Astrocyte (in vitro differentiated cells and primary cell): ENCODE measurements at regions not wholly inside any gene's neighbourhood (a gene's known extent, or its start where the extent isn't known, plus 50 kb on each side); places are given as distances from the start of the nearest gene placed in this dataset.

Experiments
- CTCF ChIP-seq: IDR thresholded peaks from 2 replicates; pipeline ENCODE4 v1.5.1; 2011; ENCODE audit warnings: low read depth, mild to moderate bottlenecking, inconsistent platforms, low read length, moderate library complexity; ENCODE audit not compliant: insufficient read depth
- EZH2 ChIP-seq: IDR thresholded peaks from 2 replicates; pipeline ENCODE4 v1.6.1; 2012; ENCODE audit warnings: mild to moderate bottlenecking, low read length, inconsistent platforms; ENCODE audit not compliant: insufficient read depth

GRCh38 chr4:14855719-14856061, 146.6 kb upstream of the CPEB2 start:
- TF ChIP-seq CTCF, result no peak
- no peak for TF ChIP-seq EZH2
